GM13977 (cell line): ENCODE measurements at regions not wholly inside any gene's neighbourhood (a gene's known extent, or its start where the extent isn't known, plus 50 kb on each side); places are given as distances from the start of the nearest gene placed in this dataset.

Experiments used
- DNase-seq: peaks from one replicate; pipeline ENCODE4 v3.0.0; 2012; ENCODE audit warnings: low spot score
- CTCF ChIP-seq: IDR thresholded peaks from 2 replicates; pipeline ENCODE4 v1.5.1; 2012; ENCODE audit warnings: mild to moderate bottlenecking, control low read depth; ENCODE audit not compliant: insufficient read depth; ENCODE audit errors: extremely low read depth, missing control alignments
- in situ Hi-C: fragments of 300-500 bp; cut with MboI; formaldehyde crosslinking; loops from one replicate; pipeline ENCODE4 v1.12.0; 2022; ENCODE audit warnings: low sequenced_read_pairs, low pct_unique_long_range_greater_than_20kb, mixed read lengths, inconsistent platforms; ENCODE audit not compliant: unreplicated experiment

GRCh38 chr2:239881561-239882320, 143.4 kb downstream of the NDUFA10 start:
- TF ChIP-seq CTCF, result no peak
- DNase-seq, result no peak
- in situ Hi-C loops, result no loop called here

DNA sequence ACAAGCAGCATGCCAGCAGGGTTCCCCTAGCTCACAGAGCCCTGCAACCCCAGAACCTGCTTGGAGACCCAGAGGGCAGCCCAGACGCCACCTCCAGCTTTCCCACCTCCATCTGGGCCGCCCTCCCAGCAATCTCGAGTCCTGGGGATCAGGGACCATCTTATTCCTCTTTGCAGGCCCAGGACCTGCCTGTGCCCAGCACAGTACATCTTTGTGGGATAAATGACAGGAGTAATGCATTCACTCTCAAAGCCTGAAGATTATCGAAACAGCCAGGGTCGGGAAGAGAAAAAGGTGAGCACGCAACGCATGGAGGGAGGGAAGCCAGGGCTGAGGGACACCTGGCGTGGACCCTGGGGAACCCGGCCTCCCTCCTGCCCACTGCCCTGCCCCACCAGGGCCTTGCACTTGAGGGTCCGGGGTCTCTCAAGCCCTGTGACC, 144.1 kb downstream of the NDUFA10 start:
- in situ Hi-C loops, result no loop called here
- no peak for DNase-seq
- no peak for TF ChIP-seq CTCF

DNA sequence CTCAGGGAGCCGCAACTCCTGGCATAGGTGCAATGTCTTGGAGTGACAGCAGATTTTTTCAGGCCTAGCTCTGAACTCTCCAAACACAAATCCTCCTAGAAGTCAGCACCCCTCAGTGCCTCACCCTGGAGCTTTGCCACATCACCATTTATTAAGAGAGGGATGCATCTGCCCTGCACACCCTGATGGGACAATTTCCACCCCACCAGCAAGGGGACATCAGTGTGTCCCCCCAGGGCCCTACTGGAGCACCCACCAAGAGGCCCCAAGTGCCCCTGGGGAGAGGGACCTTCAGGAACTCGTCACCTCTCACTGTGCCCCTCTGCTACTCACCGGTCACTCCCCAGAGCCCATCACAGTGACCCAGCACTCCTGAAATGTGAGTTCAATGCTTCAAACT, 144.7 kb downstream of the NDUFA10 start:
- no peak for TF ChIP-seq CTCF
- in situ Hi-C loops, result no loop called here

DNA sequence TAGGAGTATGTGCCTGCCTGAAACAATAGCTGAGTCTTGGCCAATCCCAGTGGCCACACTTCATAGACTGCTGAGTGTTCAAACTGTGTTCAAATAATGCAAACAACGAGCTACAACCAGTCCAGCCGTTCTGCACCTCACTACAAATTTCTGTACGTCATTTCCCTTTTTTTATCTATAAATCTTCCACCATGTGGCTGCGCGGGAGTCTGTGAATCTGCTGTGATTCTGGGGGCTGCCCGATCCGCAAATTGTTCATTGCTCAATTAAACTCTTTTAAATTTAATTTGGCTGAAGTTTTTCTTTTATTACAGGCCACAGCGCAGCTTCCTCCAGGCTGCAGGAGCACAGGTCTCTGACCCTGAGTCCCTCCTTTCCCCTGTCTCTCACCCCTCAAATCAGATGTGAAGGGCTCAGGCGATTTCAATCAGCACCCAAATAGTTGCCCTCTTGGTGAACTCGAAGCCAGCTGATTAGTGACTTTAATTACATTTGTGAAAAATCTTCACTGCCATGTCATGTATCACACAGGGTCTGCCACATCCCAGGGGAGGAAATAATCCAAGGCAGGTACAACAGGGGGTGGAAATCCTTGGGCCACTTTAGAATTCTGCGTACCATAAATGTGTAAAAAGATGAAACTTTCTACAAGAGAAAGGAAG, 145.6 kb downstream of the NDUFA10 start:
- in situ Hi-C loops, result no loop called here
- no peak for TF ChIP-seq CTCF
- DNase-seq, result no peak

More for the DNA sequence above, 144.7 kb downstream of the NDUFA10 start:
- no peak for DNase-seq

DNA sequence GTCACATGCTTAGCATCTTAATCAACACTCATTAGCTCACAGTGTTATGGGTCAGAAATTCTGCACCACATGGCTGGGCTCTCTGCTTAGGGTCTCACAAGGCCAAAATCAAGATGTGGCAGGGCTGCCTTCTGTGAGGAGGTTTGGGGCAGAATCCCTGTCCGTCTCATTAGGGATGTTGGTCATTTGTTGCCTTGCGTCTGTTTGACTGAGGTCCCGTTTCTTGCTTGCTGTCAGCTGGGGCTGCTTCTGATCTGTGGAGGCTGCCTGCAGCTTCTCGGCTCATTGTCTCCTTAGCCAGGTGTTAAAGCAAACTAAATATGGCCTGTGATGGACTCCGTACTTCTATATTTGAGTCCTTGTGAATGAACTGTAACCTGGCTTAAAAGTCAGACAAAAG, 146.5 kb downstream of the NDUFA10 start:
- TF ChIP-seq CTCF, result no peak
- in situ Hi-C loops, result no loop called here
- DNase-seq, result no peak

- DNase-seq, result no peak
- in situ Hi-C loops, result no loop called here
- no peak for TF ChIP-seq CTCF
These were observed 148.2 kb downstream of the NDUFA10 start for GRCh38 chr2:239876948-239877289.
